ENCODE measurements at regions not wholly inside any gene's neighbourhood (a gene's known extent, or its start where the extent isn't known, plus 50 kb on each side); places are given as distances from the start of the nearest gene placed in this dataset.

GRCh38 chr3:187902041-187902471 is 156.8 kb upstream of the BCL6 start:
- no peak for DNase-seq

DNA sequence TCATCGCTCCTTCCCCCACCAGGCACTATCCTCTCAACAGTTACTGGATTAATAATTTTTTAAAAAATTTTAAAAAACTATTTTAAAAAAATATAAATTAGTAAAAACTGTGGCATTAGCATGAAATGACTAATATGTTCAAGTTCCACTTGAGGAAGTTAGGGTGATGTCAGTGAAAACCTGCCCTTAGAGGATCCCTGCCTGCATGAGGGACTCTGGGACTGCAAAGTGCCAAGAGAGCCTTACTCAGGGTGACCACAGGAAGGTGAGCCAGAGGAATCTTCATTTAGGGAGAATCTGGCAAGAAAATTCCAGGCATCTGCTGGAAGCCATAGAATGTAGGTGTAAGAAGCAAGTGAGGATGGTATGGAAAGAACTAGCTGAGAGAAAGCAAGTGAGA is 157.7 kb upstream of the BCL6 start:
- no peak for DNase-seq

DNA sequence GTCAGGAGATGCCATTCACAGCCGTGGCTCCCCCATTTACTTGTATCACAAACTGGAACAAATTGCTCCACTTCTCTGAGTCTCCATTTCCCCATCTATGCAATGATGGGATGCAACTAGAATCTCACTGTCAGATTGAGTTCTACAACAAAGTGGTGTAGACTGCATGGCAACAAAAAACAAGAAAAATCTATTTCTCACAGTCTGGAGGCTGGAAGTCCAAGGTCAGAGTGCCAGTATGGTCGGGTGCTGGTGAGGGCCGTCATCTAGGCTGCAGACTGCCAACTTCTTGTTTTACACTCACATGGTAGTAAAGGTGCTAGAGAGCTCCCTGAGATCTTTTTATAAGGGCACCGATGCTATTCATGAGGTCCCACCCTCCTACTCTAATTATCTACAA is 158.4 kb upstream of the BCL6 start:
- no peak for DNase-seq

DNA sequence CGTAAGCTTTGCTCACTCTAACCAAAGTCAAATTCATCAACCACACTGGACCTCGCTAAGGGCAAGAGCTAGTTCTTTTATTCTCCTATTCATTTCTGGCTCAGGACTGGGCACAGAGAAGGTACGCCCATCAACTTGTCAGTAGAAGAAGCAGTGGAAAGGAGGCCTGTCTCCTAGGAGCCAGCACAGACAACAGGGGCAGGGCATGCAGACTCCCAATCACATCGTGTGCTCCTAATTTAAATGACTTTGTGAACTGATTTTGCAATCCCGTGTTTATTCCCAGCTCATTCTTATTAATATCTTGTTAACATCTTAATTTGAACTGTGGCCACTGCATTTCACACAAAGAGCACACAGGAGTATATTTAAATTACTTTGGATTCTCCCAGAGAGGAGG is 161.1 kb upstream of the BCL6 start:
- no peak for DNase-seq

GRCh38 chr3:187906920-187907319 is 161.7 kb upstream of the BCL6 start:
- DNase-seq: no peak

- DNase-seq: no peak
These were observed 164.6 kb upstream of the BCL6 start for GRCh38 chr3:187909866-187910265.

DNA sequence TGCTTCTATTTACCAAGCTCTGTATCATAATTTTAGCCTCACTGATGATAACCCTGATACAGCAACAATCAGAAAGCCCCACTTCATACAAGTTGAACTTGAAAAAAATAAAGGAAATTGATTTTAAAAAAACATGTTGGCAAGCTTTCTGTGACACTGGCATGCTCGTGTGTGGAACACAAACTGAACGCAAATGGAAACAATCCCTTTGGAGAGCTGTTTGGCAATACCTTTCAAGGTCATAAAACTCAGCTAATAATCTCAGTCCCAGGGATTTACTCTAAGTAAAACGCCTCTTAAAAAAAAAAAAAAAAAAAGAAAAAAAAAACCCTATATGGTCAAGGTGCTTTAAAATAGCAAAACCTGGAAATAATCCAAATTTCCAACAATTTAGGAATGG is 166.7 kb upstream of the BCL6 start:
- no peak for DNase-seq

DNA sequence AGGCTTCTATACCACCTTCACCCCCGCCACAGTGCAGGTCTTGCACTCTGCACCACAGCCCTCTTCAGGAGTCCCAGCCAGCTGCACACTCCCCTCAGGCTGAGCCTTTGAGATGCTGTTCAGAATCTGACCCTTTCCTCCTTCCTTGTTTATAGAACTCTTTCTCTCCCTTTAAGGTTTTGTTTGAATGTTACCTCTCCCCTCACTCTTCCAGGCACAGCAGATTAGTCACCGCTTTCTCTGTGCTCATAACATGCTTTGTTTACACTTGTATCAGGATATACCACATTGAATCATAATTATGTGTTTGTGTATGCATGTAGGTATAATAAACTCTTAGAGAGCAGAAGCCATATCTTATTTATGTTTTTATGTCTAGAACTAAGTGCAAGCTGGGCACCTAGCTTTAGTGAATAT is 168.4 kb upstream of the BCL6 start:
- DNase-seq: no peak

DNA sequence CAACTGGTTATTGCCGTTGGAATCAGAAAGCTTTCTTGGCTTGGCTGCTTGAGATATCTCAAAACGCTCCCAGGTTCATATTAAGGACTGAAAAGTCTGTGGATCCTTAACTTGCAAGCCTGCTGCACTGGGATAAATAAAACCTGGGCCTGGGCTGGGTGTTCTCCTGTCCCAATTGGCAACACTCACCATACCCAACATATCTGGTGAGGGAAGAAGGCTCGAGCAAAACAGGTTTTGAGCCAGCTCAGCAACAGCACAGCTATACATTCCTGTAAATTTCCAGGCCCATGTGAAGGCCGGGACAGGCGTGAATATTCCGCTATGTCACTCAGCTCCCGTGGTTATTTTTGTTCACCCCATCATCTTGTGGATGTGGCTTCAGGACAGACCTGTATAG is 169.0 kb upstream of the BCL6 start:
- DNase-seq: no peak

DNA sequence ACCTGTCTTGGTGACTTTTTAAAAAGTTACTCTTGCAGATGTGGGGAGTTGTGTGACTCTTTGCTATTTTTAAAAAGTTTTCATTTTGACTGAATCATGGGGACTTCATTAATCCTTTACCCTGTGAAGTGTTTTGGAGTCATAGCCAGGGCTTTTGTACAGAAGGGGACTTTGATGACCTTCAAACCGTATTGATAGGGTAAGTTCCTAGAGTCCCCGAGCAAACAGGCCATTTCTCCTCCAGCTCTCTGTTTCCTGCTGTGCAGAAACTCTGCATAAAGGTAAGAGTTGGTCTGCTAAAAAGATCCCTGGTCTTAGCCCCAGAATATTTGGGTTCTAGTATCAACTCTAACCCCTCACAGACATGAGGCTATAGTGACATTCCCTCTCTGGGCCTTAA is 170.8 kb upstream of the BCL6 start:
- no peak for DNase-seq

DNA sequence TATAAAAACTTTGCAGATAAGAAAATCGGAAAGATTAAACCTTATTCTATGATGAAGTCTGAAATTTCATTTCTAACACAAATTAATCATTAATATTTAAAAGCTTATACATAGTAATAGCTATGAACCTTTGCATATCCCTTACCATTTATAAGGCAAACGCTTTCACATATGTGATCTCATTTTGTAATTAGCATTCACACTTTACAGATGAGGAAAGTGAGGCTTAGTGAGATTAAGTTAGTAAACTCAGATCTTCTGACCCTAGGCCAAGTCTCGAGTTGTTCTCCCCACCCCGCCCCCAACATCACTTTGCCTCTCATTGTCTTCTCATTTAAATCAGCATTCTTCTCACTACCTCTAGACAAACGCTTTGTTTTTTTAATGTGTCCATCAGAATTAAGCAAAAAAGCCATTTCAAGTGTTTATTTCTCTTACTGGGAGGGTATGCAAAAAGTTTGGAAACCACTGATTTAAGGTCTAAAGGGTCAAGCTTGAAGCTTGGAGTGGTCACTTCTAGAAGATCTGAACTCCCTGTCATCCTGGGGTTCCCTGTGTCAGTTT is 172.9 kb upstream of the BCL6 start:
- no peak for DNase-seq

DNA sequence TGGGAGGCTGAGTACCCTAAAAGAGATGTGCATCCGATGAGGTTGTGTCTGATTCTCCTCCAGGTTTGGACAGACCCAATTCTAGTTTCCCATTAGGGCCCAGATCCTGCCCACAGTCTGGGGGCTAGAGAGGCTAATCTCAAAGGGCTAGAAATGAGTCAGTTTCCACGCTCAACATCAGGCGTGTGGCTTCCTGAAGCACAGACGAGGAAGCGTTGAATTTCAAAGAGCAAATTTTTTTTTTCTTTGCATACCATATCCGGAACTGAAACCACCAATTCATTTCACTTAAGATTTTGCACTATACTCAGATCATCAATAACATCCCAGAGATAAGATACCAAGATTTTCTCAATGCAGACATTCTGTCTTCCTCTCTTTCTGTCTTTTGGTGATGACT is 173.8 kb upstream of the BCL6 start:
- DNase-seq: peak; percentile 5

- DNase-seq: no peak
These were observed 174.3 kb upstream of the BCL6 start for GRCh38 chr3:187919544-187919943.

DNA sequence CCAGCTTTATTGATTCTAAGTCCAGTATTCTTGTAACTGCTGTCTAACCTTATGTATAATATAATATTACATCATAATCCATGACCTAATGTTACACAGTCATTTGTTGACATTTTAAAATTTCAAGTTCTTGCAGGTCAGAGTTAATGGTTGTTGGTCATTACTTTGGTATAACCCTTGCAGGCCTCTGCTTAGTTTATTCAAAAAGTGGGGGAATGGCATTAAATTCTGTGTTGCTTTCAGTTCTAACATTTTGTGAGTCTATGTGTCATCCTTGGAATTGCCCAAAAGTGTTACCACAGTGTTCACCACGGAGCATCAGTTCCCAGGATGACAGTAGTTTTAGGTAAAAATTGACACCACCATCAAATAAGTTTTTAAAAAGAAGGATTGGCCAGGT is 174.8 kb upstream of the BCL6 start:
- DNase-seq: no peak

- no peak for DNase-seq
These were observed 175.6 kb upstream of the BCL6 start for GRCh38 chr3:187920913-187921312.

DNA sequence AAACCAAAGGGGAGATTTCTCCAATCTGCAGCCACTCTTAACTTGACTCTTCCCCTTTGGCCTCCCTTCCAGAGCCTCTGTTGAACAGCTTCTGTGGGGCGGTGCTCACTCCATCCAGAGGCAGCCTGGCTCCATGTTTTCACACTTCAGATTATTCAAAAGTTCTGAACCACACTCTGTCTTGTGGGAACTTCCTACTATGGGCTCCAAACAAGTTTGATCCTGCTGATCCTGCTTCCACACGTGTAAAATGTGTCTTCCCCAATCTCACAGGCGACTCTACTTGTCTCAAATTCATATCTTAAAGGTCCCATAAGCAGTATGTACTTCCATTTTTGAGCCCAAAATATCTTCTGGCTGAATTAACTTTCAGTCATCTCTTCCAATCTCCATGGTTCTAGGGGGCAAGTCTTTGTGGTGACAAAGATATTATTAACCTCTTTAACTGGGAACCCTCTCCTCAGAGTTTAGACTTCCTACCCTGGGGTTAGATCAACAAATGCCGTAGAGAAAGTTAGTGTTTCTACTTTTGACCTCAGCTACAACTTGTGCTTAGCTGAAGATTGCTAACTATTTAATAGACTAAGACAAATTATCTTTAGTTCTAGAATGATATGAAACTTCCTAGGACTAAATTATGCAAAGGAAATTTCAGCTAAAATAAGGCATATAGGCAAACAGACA is 176.3 kb upstream of the BCL6 start:
- no peak for DNase-seq

DNA sequence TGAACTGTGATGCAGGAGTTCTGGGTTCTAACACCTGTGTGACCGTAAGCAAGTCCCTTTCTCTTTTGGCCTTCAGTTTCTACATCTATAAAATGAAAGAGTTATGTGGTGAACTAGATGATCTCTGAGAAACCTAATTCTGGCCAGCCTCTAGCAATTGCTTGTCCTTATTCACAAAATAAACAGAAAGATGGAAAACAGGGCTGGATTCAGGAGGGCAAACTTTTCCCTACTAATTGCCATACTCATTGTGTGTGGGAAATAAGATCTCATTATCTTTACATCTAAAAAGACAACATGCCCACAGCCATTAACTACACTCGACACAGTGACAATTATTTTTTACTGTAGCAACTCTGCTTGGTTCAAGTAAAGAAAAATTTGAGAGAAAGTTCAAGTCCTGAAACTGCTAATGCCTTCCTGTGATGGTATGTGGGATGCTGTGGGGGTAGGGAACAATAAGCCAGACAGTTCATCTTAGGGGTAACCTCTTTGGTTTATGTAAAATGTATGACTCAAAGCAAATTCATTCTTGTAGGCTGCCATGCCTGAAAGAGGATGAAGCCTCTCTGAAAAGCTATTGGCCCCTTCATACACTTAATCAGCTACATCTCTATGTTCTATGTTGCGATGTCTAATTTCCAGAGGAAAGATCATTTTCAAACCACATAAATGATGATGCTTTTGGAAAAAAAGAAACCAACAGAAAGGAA is 177.6 kb upstream of the BCL6 start:
- DNase-seq: no peak

DNA sequence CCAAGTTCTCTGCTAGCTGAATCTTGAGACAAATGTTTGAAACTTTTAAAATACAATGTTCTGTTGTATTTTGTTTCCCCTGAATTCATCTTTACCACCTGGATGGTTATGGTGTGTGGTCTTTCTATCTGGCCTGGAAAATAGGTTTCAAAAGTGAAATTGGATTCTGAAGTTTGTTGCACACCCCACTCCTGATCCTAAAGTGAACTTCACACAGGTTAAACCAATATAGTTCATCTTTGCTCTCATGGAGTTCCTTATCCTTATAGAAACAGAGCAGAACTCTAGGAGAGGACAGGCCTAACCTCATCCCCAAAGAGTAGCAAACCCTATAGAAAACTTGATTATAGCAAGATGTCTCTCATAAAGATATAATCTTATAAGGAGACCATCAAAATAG is 179.4 kb upstream of the BCL6 start:
- no peak for DNase-seq

GRCh38 chr3:187925326-187925725 is 180.1 kb upstream of the BCL6 start:
- DNase-seq: no peak

GRCh38 chr3:187926620-187927019 is 181.4 kb upstream of the BCL6 start:
- no peak for DNase-seq

DNA sequence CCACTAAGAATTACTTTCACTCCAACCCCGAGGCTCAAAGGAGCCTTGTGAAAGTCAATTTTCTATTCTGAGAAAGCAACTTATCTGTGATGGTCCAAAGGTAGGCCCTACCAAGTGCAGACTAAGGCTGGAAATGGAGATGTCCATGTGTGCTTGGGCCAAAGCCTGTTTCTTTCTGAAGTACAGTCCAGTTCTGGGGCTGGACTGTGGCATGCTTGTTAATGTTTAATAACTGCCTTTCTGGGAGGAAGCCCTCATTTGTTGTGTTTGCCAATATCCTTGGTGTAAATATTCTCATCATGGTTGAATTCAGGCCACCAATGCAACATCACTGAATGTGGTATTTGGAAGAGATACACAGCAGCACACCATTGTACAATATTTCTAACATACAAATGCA is 182.3 kb upstream of the BCL6 start:
- no peak for DNase-seq

DNA sequence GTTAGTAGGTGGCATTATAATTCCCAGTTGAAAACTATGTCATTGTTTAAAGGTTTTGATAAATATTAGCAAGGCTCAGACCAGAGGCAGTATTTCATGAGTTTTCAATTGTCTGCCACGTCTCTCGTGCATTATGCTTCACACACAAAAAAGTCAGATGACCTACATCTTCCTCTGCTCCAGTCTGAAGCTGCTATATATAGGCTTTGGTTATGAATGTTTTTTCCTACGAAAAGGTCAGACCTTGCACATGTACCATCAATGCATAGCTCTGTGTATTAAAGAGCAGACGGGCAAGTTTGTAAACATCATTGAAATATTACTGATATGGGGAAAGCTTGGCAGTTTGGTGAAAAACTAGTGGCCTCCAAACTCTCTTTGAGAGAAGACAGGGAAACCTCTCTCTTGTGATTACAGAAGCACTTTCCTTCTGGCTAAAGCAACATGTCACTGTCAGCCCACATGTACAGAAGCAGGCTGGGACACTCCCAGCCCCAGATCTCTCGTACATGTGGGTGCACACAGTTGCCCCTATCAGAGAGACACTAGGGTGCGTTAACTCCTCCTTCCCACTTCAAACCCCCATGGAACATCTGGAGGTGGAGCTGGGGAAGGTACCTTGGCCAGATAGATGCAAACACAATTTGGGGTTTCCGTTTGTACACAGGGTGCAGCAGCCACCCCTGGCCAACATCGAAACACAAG is 184.0 kb upstream of the BCL6 start:
- no peak for DNase-seq

- no peak for DNase-seq
These were observed 184.8 kb upstream of the BCL6 start for GRCh38 chr3:187930021-187930420.

GRCh38 chr3:187931101-187931500 is 185.8 kb upstream of the BCL6 start:
- no peak for DNase-seq

All from effector CD8-positive, alpha-beta T cell (primary cell).